GM19328 (cell line): ENCODE measurements at regions not wholly inside any gene's neighbourhood (a gene's known extent, or its start where the extent isn't known, plus 50 kb on each side); places are given as distances from the start of the nearest gene placed in this dataset.

Experiments
- ATAC-seq: cut with Tn5 transposase; IDR thresholded peaks from one replicate; pipeline ENCODE4 v1.9.1; 2021; ENCODE audit warnings: mild to moderate bottlenecking, moderate library complexity; ENCODE audit not compliant: unreplicated experiment

DNA sequence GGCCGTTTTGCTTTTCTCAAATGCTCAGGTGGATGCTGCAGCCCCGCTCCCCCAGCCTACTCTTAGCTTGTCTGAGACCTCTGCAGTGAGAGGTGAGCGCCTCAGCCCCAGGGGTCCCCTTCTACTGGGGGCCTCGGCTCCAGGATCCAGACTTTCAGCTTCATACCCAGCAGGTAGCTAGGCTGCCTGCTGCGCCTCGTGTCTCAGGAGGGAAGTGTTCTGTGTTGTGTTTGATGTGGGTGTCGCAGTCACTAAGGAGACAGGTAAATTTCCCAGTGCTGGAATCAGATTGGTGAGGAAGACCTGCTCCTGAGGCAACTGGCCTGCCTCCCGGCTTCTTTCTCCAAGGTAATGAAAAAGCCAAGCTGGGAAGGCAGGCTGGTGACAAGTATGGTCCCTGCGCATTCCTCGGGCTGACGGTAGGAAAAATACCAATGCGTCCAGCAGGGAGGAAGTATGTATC is 604.0 kb upstream of the SALL1 start:
- ATAC-seq = no peak

DNA sequence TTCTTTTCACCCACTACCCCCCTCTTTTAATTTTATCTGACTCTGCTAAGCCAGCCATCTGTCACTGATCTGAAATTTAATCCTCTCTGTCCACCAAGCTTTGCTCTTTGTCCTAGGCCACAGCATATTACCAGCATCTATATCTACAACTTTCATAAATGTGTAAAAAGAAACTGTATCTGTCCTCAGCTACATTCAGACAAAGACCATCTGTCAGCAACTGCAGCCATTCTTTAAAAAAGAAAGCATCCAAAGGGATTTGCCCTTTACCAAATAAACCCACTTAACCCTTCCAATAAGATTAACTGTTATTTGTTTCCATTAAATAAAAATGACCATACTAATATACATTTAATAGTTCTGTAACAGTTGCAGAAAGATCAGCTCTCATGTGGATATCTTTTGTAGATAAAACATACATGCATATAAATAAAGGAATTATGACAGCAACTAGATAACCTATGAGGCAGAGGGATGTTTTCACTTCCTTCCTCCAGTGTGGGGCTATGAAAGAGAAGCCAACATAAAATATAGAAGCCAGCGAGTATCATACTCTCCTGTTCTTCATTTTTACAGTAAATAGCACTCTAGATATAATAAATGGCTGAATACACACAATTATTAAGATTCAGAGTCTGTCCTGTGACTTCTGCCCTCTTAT is 602.5 kb upstream of the SALL1 start:
- no peak for ATAC-seq

DNA sequence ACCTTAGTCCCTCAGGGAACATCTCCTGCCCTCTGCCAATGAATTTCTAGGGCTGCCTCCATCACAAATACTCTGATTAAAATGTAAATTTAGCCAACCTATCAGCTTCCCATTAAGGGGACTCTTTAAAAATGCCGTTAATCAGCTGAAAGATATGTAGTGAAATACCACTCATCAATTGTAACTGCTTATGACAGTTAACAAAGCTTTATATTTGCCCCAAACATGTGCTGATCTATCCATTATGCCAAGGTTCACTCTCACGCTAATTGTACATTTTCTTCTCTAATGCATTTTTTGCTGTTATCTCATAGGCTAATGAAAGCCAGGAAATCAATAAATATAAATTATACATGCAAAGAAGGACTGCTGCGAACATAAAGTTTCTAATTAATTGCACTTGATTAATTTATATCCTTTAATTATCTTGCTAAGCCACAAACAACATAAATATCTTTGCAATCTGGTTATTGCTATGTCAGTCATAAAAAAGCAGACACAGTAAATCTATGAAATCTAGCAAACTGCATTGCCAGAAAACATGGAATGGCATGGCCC is 601.4 kb upstream of the SALL1 start:
- ATAC-seq = no peak

GRCh38 chr16:51747329-51747728 is 596.3 kb upstream of the SALL1 start:
- no peak for ATAC-seq

GRCh38 chr16:51734220-51734619 is 583.1 kb upstream of the SALL1 start:
- ATAC-seq = no peak

GRCh38 chr16:51733181-51733580 is 582.1 kb upstream of the SALL1 start:
- ATAC-seq = no peak

DNA sequence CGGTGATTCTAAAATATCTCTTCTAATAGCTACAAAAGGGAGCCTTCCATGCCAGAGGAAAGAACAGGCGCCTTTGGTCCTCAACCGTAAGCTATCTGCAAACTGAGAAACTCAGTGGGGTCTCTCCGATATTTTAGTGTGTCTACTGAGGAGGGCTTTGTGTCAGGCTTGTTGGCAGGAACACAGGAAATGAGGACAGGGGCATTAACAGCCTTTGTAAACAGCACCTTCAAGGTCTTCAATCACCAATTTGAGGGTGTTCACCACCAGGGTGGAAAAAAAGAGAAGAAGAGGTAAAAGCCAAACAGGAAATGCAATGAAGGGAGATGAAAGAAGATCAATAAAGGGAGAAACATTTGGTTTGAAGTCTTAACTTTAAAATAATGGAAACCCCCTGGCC is 580.1 kb upstream of the SALL1 start:
- no peak for ATAC-seq

GRCh38 chr16:51723036-51723724 is 572.1 kb upstream of the SALL1 start:
- no peak for ATAC-seq

- ATAC-seq = no peak
These were observed 571.4 kb upstream of the SALL1 start for GRCh38 chr16:51722467-51722866.

DNA sequence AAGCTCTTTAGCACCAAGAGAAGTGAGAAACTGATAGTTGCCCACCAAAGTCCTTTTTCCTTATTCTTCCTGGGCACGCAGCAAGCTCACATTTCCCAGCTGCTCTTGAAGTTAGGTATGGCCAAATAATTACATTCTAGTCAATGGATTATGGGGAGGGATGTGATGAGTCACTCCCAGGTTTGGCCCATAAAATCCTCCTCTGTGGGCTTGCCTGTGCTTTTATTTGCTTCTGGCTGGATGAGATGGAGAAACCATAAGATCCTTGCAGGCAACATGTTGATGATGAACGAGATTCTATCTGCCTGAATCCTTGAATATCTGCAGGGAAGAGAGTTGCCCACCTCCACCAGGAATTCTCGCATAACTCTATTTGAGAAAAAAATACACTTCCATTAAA is 568.3 kb upstream of the SALL1 start:
- ATAC-seq = no peak

- ATAC-seq = no peak
These were observed 565.1 kb upstream of the SALL1 start for GRCh38 chr16:51716195-51716594.

GRCh38 chr16:51713502-51713901 is 562.4 kb upstream of the SALL1 start:
- ATAC-seq = no peak

GRCh38 chr16:51710905-51711563 is 560.0 kb upstream of the SALL1 start:
- ATAC-seq = no peak

DNA sequence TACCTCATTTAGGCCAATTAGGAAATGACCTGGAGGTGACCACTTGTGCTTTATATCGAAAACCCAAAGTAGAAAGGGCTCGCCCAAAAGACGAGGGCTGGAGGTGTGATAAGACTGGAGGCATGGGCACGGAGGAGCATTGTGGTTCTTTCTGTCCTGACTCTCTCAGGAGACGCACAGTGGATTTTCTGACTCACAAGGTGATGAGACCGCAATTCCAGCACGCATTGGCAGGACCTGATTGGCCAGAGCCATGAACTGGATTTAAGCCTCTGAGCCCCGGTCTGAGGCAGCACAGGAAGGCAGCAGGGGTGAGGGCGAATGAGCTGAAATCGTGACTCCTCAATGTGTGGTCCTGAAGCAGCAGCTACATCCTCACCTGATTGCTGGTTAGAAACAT is 559.1 kb upstream of the SALL1 start:
- no peak for ATAC-seq

DNA sequence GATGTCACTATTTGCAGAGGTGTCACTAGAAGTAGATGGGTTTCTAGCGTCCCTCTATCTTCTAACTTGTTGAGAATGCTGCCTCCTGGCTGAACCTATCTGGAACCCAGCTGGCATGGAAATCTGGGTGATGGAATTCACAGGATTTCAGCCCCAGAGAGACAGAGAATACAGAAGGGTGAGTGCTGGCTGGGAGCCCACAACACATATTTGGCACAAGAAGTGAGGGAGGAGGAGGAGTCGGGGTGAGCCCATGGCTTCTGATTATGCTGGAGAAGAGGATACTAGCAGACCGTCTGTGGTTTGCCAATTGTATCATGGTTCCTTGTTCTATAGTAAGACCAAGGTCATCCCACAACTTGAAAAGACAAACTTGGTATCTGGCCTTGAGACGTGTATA is 557.8 kb upstream of the SALL1 start:
- no peak for ATAC-seq

DNA sequence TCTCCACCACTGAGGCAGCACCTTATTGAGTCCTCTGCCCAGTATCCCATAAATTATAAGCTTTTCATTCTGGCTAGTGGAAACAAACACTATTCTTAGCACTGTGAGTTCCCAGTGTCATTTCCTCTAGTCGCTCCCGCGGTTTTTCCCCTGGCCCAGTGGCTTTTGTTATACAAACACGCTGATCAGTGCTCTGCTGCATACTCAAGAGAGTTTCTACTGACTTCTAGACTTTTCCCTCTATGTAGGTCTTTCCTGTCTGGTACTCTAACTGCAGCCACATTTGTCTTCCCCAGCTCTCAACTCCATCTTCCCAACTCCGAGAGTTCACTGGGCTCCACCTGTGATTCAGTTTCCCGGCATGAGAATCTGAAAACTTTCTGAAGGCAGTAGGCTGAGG is 556.6 kb upstream of the SALL1 start:
- no peak for ATAC-seq

DNA sequence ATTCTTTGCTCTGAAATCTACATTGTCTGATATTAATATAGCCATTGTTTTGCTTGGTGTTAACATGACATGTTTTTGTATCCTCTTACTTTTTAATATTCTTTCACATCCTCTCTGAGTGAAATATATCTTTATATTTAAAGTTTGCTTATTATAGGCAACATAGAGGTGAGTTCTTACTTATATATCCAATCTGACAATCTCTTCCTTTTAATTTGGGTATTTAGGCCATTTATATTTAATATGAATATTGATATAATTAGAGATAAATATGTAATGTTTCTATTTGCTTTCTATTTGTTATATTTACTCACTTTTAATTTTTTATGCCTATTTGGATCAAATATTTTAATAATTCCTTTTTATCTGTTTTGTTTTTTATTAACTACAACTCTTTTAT is 554.1 kb upstream of the SALL1 start:
- ATAC-seq = no peak

DNA sequence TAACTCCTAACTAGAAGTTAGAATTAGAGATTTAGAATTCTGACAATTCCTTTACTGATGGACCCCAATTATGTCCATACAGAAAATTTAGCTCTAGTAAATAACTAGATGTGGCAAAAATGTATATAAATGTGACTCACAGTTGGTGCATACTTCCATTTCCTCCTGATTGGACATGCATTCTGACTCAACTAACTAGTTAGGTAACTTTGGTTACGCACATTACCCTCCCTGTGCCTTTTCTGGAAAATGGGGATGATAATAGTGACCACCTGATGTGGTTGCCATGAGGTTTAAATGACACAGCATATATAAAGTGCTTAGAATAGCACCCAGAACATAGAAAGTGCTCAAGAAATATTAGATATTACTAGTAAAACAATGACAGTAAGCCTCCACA is 550.0 kb upstream of the SALL1 start:
- ATAC-seq = no peak

DNA sequence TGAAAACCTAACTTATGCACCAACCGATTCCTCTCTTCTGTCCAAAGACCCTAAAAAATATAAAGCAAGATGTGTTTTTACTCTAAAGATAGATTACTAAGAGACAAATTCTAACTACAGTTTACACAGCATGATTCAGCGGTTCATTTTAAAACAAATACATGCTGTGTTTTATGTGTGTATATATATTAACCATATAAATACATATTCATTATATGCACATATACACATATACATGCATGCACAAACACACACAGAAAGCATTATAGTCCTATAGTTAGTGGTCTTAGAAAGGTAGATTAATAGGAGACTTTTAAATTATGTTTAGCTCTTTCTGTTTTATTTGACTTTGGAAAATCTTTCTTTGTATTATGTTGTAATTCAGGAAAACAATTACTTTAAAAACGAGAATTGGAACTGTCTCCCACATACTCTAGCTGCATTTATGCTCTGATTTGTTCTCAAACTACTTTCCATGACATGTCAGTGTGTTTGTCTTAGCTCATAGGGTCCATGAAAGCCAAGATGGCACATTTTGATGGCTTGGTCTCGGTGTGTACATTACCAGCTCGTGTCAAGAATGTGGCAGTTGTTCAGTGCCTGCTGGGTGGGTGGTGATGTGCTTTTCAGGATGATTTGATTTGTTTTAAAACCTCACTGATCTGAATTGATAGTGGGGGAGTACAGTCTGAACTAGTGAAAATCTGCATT is 548.8 kb upstream of the SALL1 start:
- ATAC-seq = no peak

- no peak for ATAC-seq
These were observed 547.6 kb upstream of the SALL1 start for GRCh38 chr16:51698647-51699046.

- no peak for ATAC-seq
These were observed 546.4 kb upstream of the SALL1 start for GRCh38 chr16:51697454-51697853.
